ENCODE measurements at regions not wholly inside any gene's neighbourhood (a gene's known extent, or its start where the extent isn't known, plus 50 kb on each side); places are given as distances from the start of the nearest gene placed in this dataset.
A peak's percentile ranks its signal among the peaks of the same experiment; 100 is the strongest.

GRCh38 chr2:240320204-240320993, 115.1 kb upstream of the GPC1 start:
- no peak overlapping the region for H3K4me2 ChIP-seq (ENCODE audit: insufficient read depth in 1 of 2, low read depth in 2 of 2, low read length in 2 of 2)
- POLR2A ChIA-PET (ENCODE audit: partially characterized antibody), result no interaction called here
- no peak overlapping the region for H3K4ac ChIP-seq (replicated peaks; ENCODE audit: insufficient read length, low read depth, low read length)
- no peak overlapping the region for H2BK5ac ChIP-seq (ENCODE audit: low read depth, low read length)
- no peaks in the 10 kb centered on the region for H4K20me1 ChIP-seq (replicated peaks in 1 of 2; ENCODE audit: control insufficient read depth in 1 of 2, insufficient read depth in 2 of 2, low read length in 2 of 2)
- H4K91ac ChIP-seq (replicated peaks; ENCODE audit: insufficient read length, low read length), result no peak overlapping the region
- no peak overlapping the region for H2BK12ac ChIP-seq (ENCODE audit: low read depth, low read length)
- H3K56ac ChIP-seq (replicated peaks; ENCODE audit: insufficient read length, low read depth, low read length), result no peak overlapping the region
- H3K23me2 ChIP-seq (ENCODE audit: low read depth, low read length), result no peaks in the 10 kb centered on the region
- no peaks in the 10 kb centered on the region for H3K79me2 ChIP-seq (ENCODE audit: control insufficient read depth in 1 of 2, insufficient read depth in 2 of 2, low read length in 2 of 2)
- no peak overlapping the region for H3K27ac ChIP-seq (ENCODE audit: low read depth, low read length)
- H2BK20ac ChIP-seq (ENCODE audit: low read length), result no peak overlapping the region
- no peak overlapping the region for H2BK15ac ChIP-seq (ENCODE audit: low read length)
- no peaks in the 10 kb centered on the region for H3K36me3 ChIP-seq (ENCODE audit: control insufficient read depth in 2 of 4, insufficient read depth in 4 of 4, low read length in 3 of 4)
- H4K5ac ChIP-seq (ENCODE audit: insufficient read length, low read depth, low read length), result no peak overlapping the region
- H3K79me1 ChIP-seq (ENCODE audit: low read depth, low read length), result no peaks in the 10 kb centered on the region
- H3K18ac ChIP-seq (ENCODE audit: extremely low read depth, low read length), result no peak overlapping the region
- H3K23ac ChIP-seq (ENCODE audit: insufficient read length), result no peak overlapping the region
- H2BK120ac ChIP-seq (replicated peaks; ENCODE audit: low read depth, low read length), result no peak overlapping the region
- H3K9ac ChIP-seq (replicated peaks in 1 of 4; ENCODE audit: extremely low read depth in 1 of 4, low read depth in 3 of 4, low read length in 3 of 4), result no peak overlapping the region
- TF ChIP-seq, protein P1, sequence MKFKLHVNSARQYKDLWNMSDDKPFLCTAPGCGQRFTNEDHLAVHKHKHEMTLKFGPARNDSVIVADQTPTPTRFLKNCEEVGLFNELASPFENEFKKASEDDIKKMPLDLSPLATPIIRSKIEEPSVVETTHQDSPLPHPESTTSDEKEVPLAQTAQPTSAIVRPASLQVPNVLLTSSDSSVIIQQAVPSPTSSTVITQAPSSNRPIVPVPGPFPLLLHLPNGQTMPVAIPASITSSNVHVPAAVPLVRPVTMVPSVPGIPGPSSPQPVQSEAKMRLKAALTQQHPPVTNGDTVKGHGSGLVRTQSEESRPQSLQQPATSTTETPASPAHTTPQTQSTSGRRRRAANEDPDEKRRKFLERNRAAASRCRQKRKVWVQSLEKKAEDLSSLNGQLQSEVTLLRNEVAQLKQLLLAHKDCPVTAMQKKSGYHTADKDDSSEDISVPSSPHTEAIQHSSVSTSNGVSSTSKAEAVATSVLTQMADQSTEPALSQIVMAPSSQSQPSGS (IDR thresholded peaks at IDR 0.05; ENCODE audit: low read length), result no peak
- no peak for TF ChIP-seq TEAD4 (IDR thresholded peaks at IDR 0.05; ENCODE audit: low read depth, low read length)
- TF ChIP-seq TBP (IDR thresholded peaks at IDR 0.05; ENCODE audit: low read depth, low read length), result no peak
- no peak for TF ChIP-seq JUND (IDR thresholded peaks at IDR 0.05; ENCODE audit: low read length)
- no peak for TF ChIP-seq EZH2 (IDR thresholded peaks at IDR 0.05; ENCODE audit: low read depth, low read length, severe bottlenecking)
- TF ChIP-seq MAFK (IDR thresholded peaks at IDR 0.05; ENCODE audit: low read depth, low read length), result 0 out of 2 replicates have a peak, but pooled peaks have one; percentile 14
- TF ChIP-seq GTF2F1 (IDR thresholded peaks at IDR 0.05; ENCODE audit: borderline replicate concordance, low read depth, low read length), result no peak
- TF ChIP-seq BCL11A (IDR thresholded peaks at IDR 0.05; ENCODE audit: low read depth in 2 of 2, low read length in 2 of 2), result no peak
- no peak for TF ChIP-seq SIX5 (IDR thresholded peaks at IDR 0.05; ENCODE audit: low read depth, low read length)
- peak; percentile 81 for TF ChIP-seq BACH1 (IDR thresholded peaks at IDR 0.05; ENCODE audit: low read length)
- no peak for TF ChIP-seq KDM5A (IDR thresholded peaks at IDR 0.05; ENCODE audit: low read length)
- TF ChIP-seq ASH2L (IDR thresholded peaks at IDR 0.05; ENCODE audit: low read length), result no peak
- FAIRE-seq (no peak), DNase-seq (ENCODE audit: low read depth in 1 of 2, low spot score in 2 of 2) (peak in 1 of 2 experiments; percentile 23)
- no peak overlapping the region; the same call in 1 of the 2 replicates for H4K8ac ChIP-seq (ENCODE audit: extremely low read depth, insufficient read depth, low read length)
- no peak overlapping the region for H2AK5ac ChIP-seq (ENCODE audit: low read depth, low read length)
- CTCF ChIA-PET (ENCODE audit: partially characterized antibody), result no interaction called here
- H2AFZ ChIP-seq (ENCODE audit: low read length), result no peak overlapping the region
- no peak overlapping the region for H3K14ac ChIP-seq (ENCODE audit: insufficient read length)
- H3K4me3 ChIP-seq (ENCODE audit: extremely low read depth in 1 of 4, insufficient read depth in 2 of 4, low read depth in 3 of 4, low read length in 4 of 4), result no peak overlapping the region
- no peaks in the 10 kb centered on the region for H3K9me3 ChIP-seq (ENCODE audit: insufficient read depth in 2 of 2, low read depth in 1 of 2, low read length in 1 of 2)
- no peaks in the 10 kb centered on the region for H3K27me3 ChIP-seq (replicated peaks in 1 of 4; ENCODE audit: control insufficient read depth in 3 of 4, extremely low read depth in 1 of 4, insufficient read depth in 3 of 4, low read length in 3 of 4)
- 79% methylated on average over 25 of the region's 25 CpGs; no CpG with 5 or more reads in 1 of the 2 experiments for WGBS, 2 experiments (ENCODE audit: extremely low coverage in 1 of 2, insufficient coverage in 1 of 2, insufficient read length in 1 of 2, insufficient replicate concordance in 2 of 2, low coverage in 1 of 2, low lambda C conversion rate in 2 of 2, missing lambda C conversion rate in 1 of 2)
- peaks cover 0 to 9% (median 0%) of the 10 kb centered on the region in 4 experiments; a peak in 1 of 7 replicates for H3K4me1 ChIP-seq (replicated peaks in 1 of 4; ENCODE audit: control insufficient read depth in 3 of 4, insufficient read depth in 4 of 4, low read length in 3 of 4)

Measured in H1 (cell line).